DMS114 treated with DMSO at 0.1 percent for 48 hours (cell line): ENCODE measurements at regions not wholly inside any gene's neighbourhood (a gene's known extent, or its start where the extent isn't known, plus 50 kb on each side); places are given as distances from the start of the nearest gene placed in this dataset.
"Not testable (repeated sequence)": the region's sequence is repeated elsewhere in the genome, so short reads cannot be mapped to it uniquely, and the experiment has no call there.

Experiments
- DNase-seq: peaks from one replicate; lab custom pipeline; 2025; ENCODE audit not compliant: unreplicated experiment; lab: John Stamatoyannopoulos, UW

- no peak for DNase-seq
Measured at GRCh38 chr2:146465460-146465859, 1379.4 kb upstream of the ACVR2A start.

- DNase-seq = no peak
Measured at GRCh38 chr2:146461068-146461467, 1383.8 kb upstream of the ACVR2A start.

GRCh38 chr2:146458585-146458984 is 1386.2 kb upstream of the ACVR2A start:
- no peak for DNase-seq

GRCh38 chr2:146457221-146457620 is 1387.6 kb upstream of the ACVR2A start:
- DNase-seq = no peak

- no peak for DNase-seq
Measured at GRCh38 chr2:146455325-146455724, 1389.5 kb upstream of the ACVR2A start.

- DNase-seq = no peak
Measured at GRCh38 chr2:146451972-146452371, 1392.9 kb upstream of the ACVR2A start.

GRCh38 chr2:146450131-146450530 is 1394.7 kb upstream of the ACVR2A start:
- DNase-seq = no peak

- no peak for DNase-seq
Measured at GRCh38 chr2:146444987-146445386, 1399.8 kb upstream of the ACVR2A start.

GRCh38 chr2:146444085-146444484 is 1400.7 kb upstream of the ACVR2A start:
- DNase-seq = no peak

- no peak for DNase-seq
Measured at GRCh38 chr2:146438246-146438645, 1406.6 kb upstream of the ACVR2A start.

GRCh38 chr2:146437712-146438111 is 1407.1 kb upstream of the ACVR2A start:
- no peak for DNase-seq

GRCh38 chr2:146433116-146433875 is 1411.5 kb upstream of the ACVR2A start:
- DNase-seq = no peak

GRCh38 chr2:146429366-146429765 is 1415.5 kb upstream of the ACVR2A start:
- DNase-seq = no peak

- DNase-seq = no peak
Measured at GRCh38 chr2:146417942-146418341, 1426.9 kb upstream of the ACVR2A start.

GRCh38 chr2:146415291-146415690 is 1429.5 kb upstream of the ACVR2A start:
- no peak for DNase-seq

- DNase-seq = no peak
Measured at GRCh38 chr2:146414456-146414855, 1430.4 kb upstream of the ACVR2A start.

- DNase-seq = no peak
Measured at GRCh38 chr2:146413086-146413610, 1431.7 kb upstream of the ACVR2A start.

GRCh38 chr2:146412625-146413024 is 1432.2 kb upstream of the ACVR2A start:
- DNase-seq = no peak

GRCh38 chr2:146405402-146406309 is 1439.2 kb upstream of the ACVR2A start:
- not testable (repeated sequence) for DNase-seq

- not testable (repeated sequence) for DNase-seq
Measured at GRCh38 chr2:146403546-146404160, 1441.2 kb upstream of the ACVR2A start.

GRCh38 chr2:146392631-146393030 is 1452.2 kb upstream of the ACVR2A start:
- DNase-seq = no peak
